K562 (cell line): ENCODE measurements at regions not wholly inside any gene's neighbourhood (a gene's known extent, or its start where the extent isn't known, plus 50 kb on each side); places are given as distances from the start of the nearest gene placed in this dataset. TPM values are rescaled to one million over a fixed set of nuclear protein-coding genes. Genes with fewer than 3 reads are reported as not detected.

Experiments
- ATAC-seq: fragments of 200-7000 bp; cut with Tn5 transposase; 3 replicates; pipeline ENCODE4 v1.9.1; 2020; ENCODE audit warnings: moderate library complexity
- BruUV-seq: library from RNA; stranded (reverse); fragments of 400-500 nt; replicated peaks from 2 replicates; lab custom pipeline; 2021; lab: Mats Ljungman, UMichigan
- CTCF ChIA-PET: fragments of 300-600 bp; formaldehyde crosslinking; extraction: SDS; loops from one replicate; lab custom pipeline; 2021; ENCODE audit warnings: low intra/inter-chr PET ratio; lab: Yijun Ruan, JAX
- POLR2A ChIA-PET: fragments of 300-600, 350-650 bp; sonication (Branson Sonifier 250); formaldehyde crosslinking; extraction: SDS; loops from one replicate; lab custom pipeline; 2021; ENCODE audit warnings: antibody characterized with exemption, inconsistent platforms; lab: Yijun Ruan, JAX
- DNase-seq, 4 experiments: peaks; one replicate each; pipeline versions ENCODE4 v3.0.0 to v3.0.0-alpha.2; 2011 to 2018; ENCODE audit warnings: low spot score in 3 of 4, mixed read lengths in 3 of 4; ENCODE audit errors: extremely low read depth in 1 of 4
- FAIRE-seq: peaks from 2 replicates; lab custom pipeline; 2011; peaks lifted over from hg19 to GRCh38; lab: Jason Lieb, UNC
- H2AFZ ChIP-seq: 2 replicates; pipeline ENCODE4 v1.6.0; 2011; ENCODE audit warnings: low read depth, low read length, control low read depth, inconsistent platforms
- H3K27ac ChIP-seq: fragments of 200-600 bp; 3 replicates; pipeline ENCODE4 v1.8.0; 2011; ENCODE audit warnings: low read depth, mild to moderate bottlenecking, control low read depth, inconsistent platforms, low read length, moderate library complexity, mixed read lengths; ENCODE audit errors: extremely low read depth
- H3K27me3 ChIP-seq, 2 experiments: fragments of 300-600 bp in 1 of 2; 2 replicates in 1 of 2; 3 replicates in 1 of 2; pipeline versions ENCODE4 v1.6.0 to v1.8.0; 2011; ENCODE audit warnings: inconsistent platforms in 2 of 2, low read length in 2 of 2, mild to moderate bottlenecking in 1 of 2, mixed read lengths in 1 of 2, moderate library complexity in 1 of 2; ENCODE audit not compliant: control insufficient read depth in 2 of 2, insufficient read depth in 2 of 2
- H3K36me3 ChIP-seq: fragments of 300-600 bp; 3 replicates; pipeline ENCODE4 v1.8.0; 2011; ENCODE audit warnings: mild to moderate bottlenecking, low read length, inconsistent platforms; ENCODE audit not compliant: control insufficient read depth, insufficient read depth
- H3K4me1 ChIP-seq, 2 experiments: fragments of 200-600 bp in 1 of 2; replicated peaks in 1 of 2; 2 replicates in 1 of 2; 3 replicates in 1 of 2; pipeline versions ENCODE4 v1.5.1 to v1.8.0; 2011; ENCODE audit warnings: inconsistent platforms in 2 of 2, low read length in 2 of 2, mild to moderate bottlenecking in 1 of 2, mixed read lengths in 1 of 2, moderate library complexity in 1 of 2; ENCODE audit not compliant: control insufficient read depth in 2 of 2, insufficient read depth in 2 of 2
- H3K4me2 ChIP-seq: 2 replicates; pipeline ENCODE4 v1.6.1; 2011; ENCODE audit warnings: low read length, control low read depth, inconsistent platforms, mixed read lengths; ENCODE audit not compliant: insufficient read depth
- H3K4me3 ChIP-seq: fragments of 200-600 bp; sonication (generic), shearing (Covaris generic); 2 replicates; pipeline ENCODE4 v1.5.1; 2016; ENCODE audit warnings: control low read depth, inconsistent platforms
- H3K79me2 ChIP-seq: fragments of 200-600 bp; 3 replicates; pipeline ENCODE4 v1.8.0; 2011; ENCODE audit warnings: low read length, inconsistent platforms; ENCODE audit not compliant: control insufficient read depth, insufficient read depth
- H3K9ac ChIP-seq, 2 experiments: 2 replicates each; pipeline versions ENCODE4 v1.6.0 to v1.6.1; 2011; ENCODE audit warnings: low read depth in 2 of 2, low read length in 2 of 2, control low read depth in 1 of 2, inconsistent platforms in 1 of 2, mild to moderate bottlenecking in 1 of 2, mixed read lengths in 1 of 2; ENCODE audit not compliant: insufficient read depth in 1 of 2
- H3K9me1 ChIP-seq: one replicate; pipeline ENCODE4 v1.6.0; 2011; ENCODE audit warnings: inconsistent platforms, mild to moderate bottlenecking, low read length, moderate library complexity; ENCODE audit not compliant: control insufficient read depth, insufficient read depth
- H3K9me3 ChIP-seq: replicated peaks from 2 replicates; pipeline ENCODE4 v1.5.1; 2011; ENCODE audit warnings: low read depth, low read length, inconsistent platforms; ENCODE audit not compliant: control insufficient read depth, insufficient read depth
- H4K20me1 ChIP-seq: replicated peaks from 2 replicates; pipeline ENCODE4 v1.6.1; 2011; ENCODE audit warnings: low read length, inconsistent platforms, mixed read lengths; ENCODE audit not compliant: control insufficient read depth, insufficient read depth
- FOXA1 ChIP-seq: fragments of 450-650 bp; IDR thresholded peaks from 2 replicates; pipeline ENCODE4 v1.6.1; 2016; ENCODE audit warnings: mild to moderate bottlenecking, borderline replicate concordance
- FOXJ3 ChIP-seq: sonication (generic); formaldehyde crosslinking; IDR thresholded peaks from 2 replicates; pipeline ENCODE4 v1.4.0; 2020; ENCODE audit warnings: mild to moderate bottlenecking, missing genetic modification reagents
- NFE2L1 ChIP-seq: fragments of 450-650 bp; IDR thresholded peaks from 2 replicates; pipeline ENCODE4 v1.6.1; 2016; ENCODE audit warnings: missing genetic modification characterization, low read depth, mild to moderate bottlenecking, missing compliant biosample characterization, moderate library complexity, borderline replicate concordance
- TEAD4 ChIP-seq, 2 experiments: sonication (generic) in 1 of 2; formaldehyde crosslinking in 1 of 2; IDR thresholded peaks; 2 replicates each; pipeline versions ENCODE4 v1.6.1 to v1.8.0; 2012 to 2022; ENCODE audit warnings: borderline replicate concordance in 1 of 2, inconsistent platforms in 1 of 2, low read length in 1 of 2, mild to moderate bottlenecking in 1 of 2, missing genetic modification reagents in 1 of 2
- ZNF12 ChIP-seq: sonication (generic); formaldehyde crosslinking; IDR thresholded peaks from 2 replicates; pipeline ENCODE4 v1.4.0; 2020; ENCODE audit warnings: mild to moderate bottlenecking, missing genetic modification reagents
- ZNF23 ChIP-seq: fragments of 250-450 bp; sonication (Bioruptor Pico); IDR thresholded peaks from 2 replicates; pipeline ENCODE4 v1.4.0; 2020; ENCODE audit warnings: mild to moderate bottlenecking
- WGBS: fragments of 100-300 bp; shearing (Covaris generic); methylation state at CpG from one replicate; pipeline ENCODE4 v1.1.6; 2016; ENCODE audit warnings: low coverage, mixed read lengths; ENCODE audit not compliant: insufficient coverage; ENCODE audit errors: missing lambda C conversion rate; 5-methylcytosine and 5-hydroxymethylcytosine counted together
- in situ Hi-C: fragments of 300-500 bp; cut with MboI; formaldehyde crosslinking; loops from 4 replicates; pipeline ENCODE4 v1.15.0; 2018; ENCODE audit warnings: inconsistent platforms, mixed read lengths
- intact Hi-C: fragments of 100-400 bp; cut with micrococcal nuclease; formaldehyde crosslinking; loops from 2 replicates; pipeline ENCODE4 v1.14.2; 2022
- small RNA-seq: library from RNA; depleted of rRNA; stranded (forward); fragments of <200 nt; gene quantifications from one replicate; pipeline ENCODE3, GENCODE V24; 2014
- TF ChIP-seq, protein P1 (sequence below): sonication (generic); formaldehyde crosslinking; IDR thresholded peaks from 2 replicates; pipeline ENCODE4 v1.8.1; 2023; ENCODE audit warnings: mild to moderate bottlenecking, missing genetic modification reagents
- TF ChIP-seq, protein P2 (sequence below), 3 experiments: fragments of 200-800 bp in 1 of 3; sonication (Bioruptor generic) in 1 of 3; sonication (generic) in 1 of 3; formaldehyde crosslinking in 1 of 3; IDR thresholded peaks; 2 replicates each; pipeline versions ENCODE4 v1.6.1 to v1.8.0; 2016 to 2022; ENCODE audit warnings: mild to moderate bottlenecking in 2 of 3, missing compliant biosample characterization in 2 of 3, missing genetic modification characterization in 2 of 3, missing genetic modification reagents in 1 of 3

DNA sequence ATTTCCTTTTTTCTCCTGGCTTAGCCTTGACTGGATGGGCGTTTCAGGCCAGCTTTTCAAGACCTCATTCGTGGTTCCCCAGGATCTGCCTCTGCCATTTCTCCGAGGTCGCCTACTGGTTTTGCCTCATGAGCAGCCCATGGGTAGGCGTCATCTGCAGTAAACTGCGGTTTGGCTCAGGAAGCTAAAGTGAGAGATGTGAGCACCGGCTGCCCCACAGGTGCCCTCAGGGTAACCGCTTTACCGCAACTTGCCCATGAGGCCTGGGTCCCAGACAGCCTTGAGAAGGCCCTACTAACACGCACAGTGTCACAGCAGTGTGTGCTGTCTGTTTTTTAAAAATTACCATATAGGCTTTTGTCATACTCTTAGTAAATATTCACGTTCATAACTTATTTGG is 53.4 kb upstream of the TBXT start:
- DNase-seq = no peak
- intact Hi-C loops = no loop called here

More for the DNA sequence above, 53.4 kb upstream of the TBXT start:
- ChIA-PET POLR2A (interaction anchor here (0.8 kb wide), 1 partner anchor 8 kb away, joined by 3 read pairs; no protein-coding TSS in a partner anchor), CTCF (no interaction called here)
- Histone ChIP-seq H3K79me2 (no peaks in the 10 kb centered on the region), H3K36me3 (no peaks in the 10 kb centered on the region), H3K4me2 (no peak overlapping the region), H3K27me3 (peaks cover 20 to 40% of the 10 kb centered on the region in 2 experiments), H3K4me1 (peaks cover 0 to 10% of the 10 kb centered on the region in 2 experiments; a peak in 4 of 5 replicates), H3K4me3 (no peak overlapping the region), H3K9me3 (no peaks in the 10 kb centered on the region), H4K20me1 (no peaks in the 10 kb centered on the region), H2AFZ (no peak overlapping the region), H3K9me1 (no peaks in the 10 kb centered on the region), H3K9ac (no peak overlapping the region), H3K27ac (no peak overlapping the region)
- FAIRE-seq (no peak), ATAC-seq (no peak)
- 2% methylated on average over 11 of the region's 11 CpGs for WGBS
- BruUV-seq = no TSS peak
- TF ChIP-seq TEAD4 (IDR thresholded peaks at IDR 0.05; ENCODE audit: low read length) (no peak), TEAD4 (CRISPR knock-in tag; IDR thresholded peaks at IDR 0.05; ENCODE audit: borderline replicate concordance) (no peak), ZNF12 (CRISPR knock-in tag) (no peak), ZNF23 (CRISPR knock-in tag) (no peak), NFE2L1 (tag) (no peak), FOXJ3 (no peak), FOXA1 (no peak)
- TF ChIP-seq, protein P1, sequence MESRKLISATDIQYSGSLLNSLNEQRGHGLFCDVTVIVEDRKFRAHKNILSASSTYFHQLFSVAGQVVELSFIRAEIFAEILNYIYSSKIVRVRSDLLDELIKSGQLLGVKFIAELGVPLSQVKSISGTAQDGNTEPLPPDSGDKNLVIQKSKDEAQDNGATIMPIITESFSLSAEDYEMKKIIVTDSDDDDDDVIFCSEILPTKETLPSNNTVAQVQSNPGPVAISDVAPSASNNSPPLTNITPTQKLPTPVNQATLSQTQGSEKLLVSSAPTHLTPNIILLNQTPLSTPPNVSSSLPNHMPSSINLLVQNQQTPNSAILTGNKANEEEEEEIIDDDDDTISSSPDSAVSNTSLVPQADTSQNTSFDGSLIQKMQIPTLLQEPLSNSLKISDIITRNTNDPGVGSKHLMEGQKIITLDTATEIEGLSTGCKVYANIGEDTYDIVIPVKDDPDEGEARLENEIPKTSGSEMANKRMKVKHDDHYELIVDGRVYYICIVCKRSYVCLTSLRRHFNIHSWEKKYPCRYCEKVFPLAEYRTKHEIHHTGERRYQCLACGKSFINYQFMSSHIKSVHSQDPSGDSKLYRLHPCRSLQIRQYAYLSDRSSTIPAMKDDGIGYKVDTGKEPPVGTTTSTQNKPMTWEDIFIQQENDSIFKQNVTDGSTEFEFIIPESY (CRISPR knock-in tag) = no peak
- TF ChIP-seq, protein P2, sequence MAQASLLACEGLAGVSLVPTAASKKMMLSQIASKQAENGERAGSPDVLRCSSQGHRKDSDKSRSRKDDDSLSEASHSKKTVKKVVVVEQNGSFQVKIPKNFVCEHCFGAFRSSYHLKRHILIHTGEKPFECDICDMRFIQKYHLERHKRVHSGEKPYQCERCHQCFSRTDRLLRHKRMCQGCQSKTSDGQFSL (CRISPR knock-in tag; IDR thresholded peaks at IDR 0.05) = no peak
- TF ChIP-seq, protein P2 (tag; IDR thresholded peaks at IDR 0.05) = no peak
- in situ Hi-C loops = no loop called here

Small RNA genes in the stretch of these regions (small RNA-seq; reads per million reads assigned to genes)
- gene AL121956.5 (not detected), gene GNG5P1 (not detected)
